ENCODE measurements at regions not wholly inside any gene's neighbourhood (a gene's known extent, or its start where the extent isn't known, plus 50 kb on each side); places are given as distances from the start of the nearest gene placed in this dataset.

GRCh38 chr7:155972247-155972646 lies 160.0 kb upstream of the SHH start:
- WGBS (ENCODE audit: insufficient coverage): 98% methylated on average over 8 of the region's 8 CpGs
- CTCF ChIA-PET: no interaction called here
- intact Hi-C loops (cut with micrococcal nuclease): no loop called here
- H3K9me3 Mint-ChIP-seq (ENCODE audit: insufficient read depth): no peaks in the 10 kb centered on the region
- Histone ChIP-seq H3K79me2 (ENCODE audit: control insufficient read depth, insufficient read depth, low read length) (no peaks in the 10 kb centered on the region), H3K36me3 (replicated peaks in 1 of 2; ENCODE audit: control extremely low read depth in 1 of 2, control insufficient read depth in 1 of 2, extremely low read depth in 1 of 2, insufficient read depth in 2 of 2, low read length in 1 of 2) (no peaks in the 10 kb centered on the region), H3K4me2 (replicated peaks; ENCODE audit: low read depth, low read length, poor library complexity, severe bottlenecking) (no peak overlapping the region), H3K4me3 (ENCODE audit: control extremely low read depth in 1 of 5, extremely low read depth in 1 of 5, insufficient read depth in 1 of 5, low read depth in 2 of 5, low read length in 4 of 5) (no peak overlapping the region), H3K27ac (ENCODE audit: low read length in 2 of 2) (no peak overlapping the region), H3K27me3 (replicated peaks in 1 of 4; ENCODE audit: control extremely low read depth in 1 of 4, control insufficient read depth in 3 of 4, insufficient read depth in 4 of 4, low read length in 3 of 4) (no peaks in the 10 kb centered on the region), H3K4me1 (ENCODE audit: control insufficient read depth in 2 of 2, insufficient read depth in 2 of 2, low read length in 2 of 2) (no peaks in the 10 kb centered on the region), H3K9me3 (ENCODE audit: control extremely low read depth in 1 of 3, control insufficient read depth in 2 of 3, insufficient read depth in 1 of 3, low read length in 2 of 3) (no peaks in the 10 kb centered on the region), H2AFZ (ENCODE audit: insufficient read depth, low read depth, low read length, poor library complexity, severe bottlenecking) (no peak overlapping the region), H3K9ac (ENCODE audit: low read length) (no peak overlapping the region), H4K20me1 (ENCODE audit: control insufficient read depth, insufficient read depth, low read length, poor library complexity, severe bottlenecking) (no peaks in the 10 kb centered on the region)
- DNase-seq (no peak), ATAC-seq (ENCODE audit: low read depth) (no peak)
- H3K4me3 Mint-ChIP-seq: no peak overlapping the region
- peaks cover 6% of the 10 kb centered on the region for H3K27me3 Mint-ChIP-seq
- H3K4me1 Mint-ChIP-seq: no peaks in the 10 kb centered on the region
- TF ChIP-seq CTCF (IDR thresholded peaks at IDR 0.05) (no peak), EZH2 (IDR thresholded peaks at IDR 0.05; ENCODE audit: borderline replicate concordance, insufficient read depth, low read depth, low read length, poor library complexity, severe bottlenecking) (no peak)
- no peak overlapping the region for H3K27ac Mint-ChIP-seq
- POLR2A ChIA-PET: no interaction called here

- no peak overlapping the region for H3K27ac Mint-ChIP-seq
- H3K9me3 Mint-ChIP-seq (ENCODE audit: insufficient read depth): no peaks in the 10 kb centered on the region
- POLR2A ChIA-PET: no interaction called here
- Histone ChIP-seq H3K27ac (ENCODE audit: low read length in 2 of 2) (no peak overlapping the region), H3K36me3 (replicated peaks in 1 of 2; ENCODE audit: control extremely low read depth in 1 of 2, control insufficient read depth in 1 of 2, extremely low read depth in 1 of 2, insufficient read depth in 2 of 2, low read length in 1 of 2) (no peaks in the 10 kb centered on the region), H3K9me3 (ENCODE audit: control extremely low read depth in 1 of 3, control insufficient read depth in 2 of 3, insufficient read depth in 1 of 3, low read length in 2 of 3) (no peaks in the 10 kb centered on the region), H3K4me3 (ENCODE audit: control extremely low read depth in 1 of 5, extremely low read depth in 1 of 5, insufficient read depth in 1 of 5, low read depth in 2 of 5, low read length in 4 of 5) (no peak overlapping the region), H3K9ac (ENCODE audit: low read length) (no peak overlapping the region), H2AFZ (ENCODE audit: insufficient read depth, low read depth, low read length, poor library complexity, severe bottlenecking) (no peak overlapping the region), H3K79me2 (ENCODE audit: control insufficient read depth, insufficient read depth, low read length) (no peaks in the 10 kb centered on the region), H3K4me1 (ENCODE audit: control insufficient read depth in 2 of 2, insufficient read depth in 2 of 2, low read length in 2 of 2) (no peaks in the 10 kb centered on the region), H3K27me3 (replicated peaks in 1 of 4; ENCODE audit: control extremely low read depth in 1 of 4, control insufficient read depth in 3 of 4, insufficient read depth in 4 of 4, low read length in 3 of 4) (no peaks in the 10 kb centered on the region), H3K4me2 (replicated peaks; ENCODE audit: low read depth, low read length, poor library complexity, severe bottlenecking) (no peak overlapping the region), H4K20me1 (ENCODE audit: control insufficient read depth, insufficient read depth, low read length, poor library complexity, severe bottlenecking) (no peaks in the 10 kb centered on the region)
- CTCF ChIA-PET: no interaction called here
- DNase-seq: no peak
- intact Hi-C loops (cut with micrococcal nuclease): no loop called here
- H3K4me3 Mint-ChIP-seq: no peak overlapping the region
- no peak for ATAC-seq (ENCODE audit: low read depth)
- H3K27me3 Mint-ChIP-seq: peaks cover 6% of the 10 kb centered on the region
- H3K4me1 Mint-ChIP-seq: no peaks in the 10 kb centered on the region
- 89% methylated on average over 11 of the region's 15 CpGs for WGBS (ENCODE audit: insufficient coverage)
- TF ChIP-seq CTCF (IDR thresholded peaks at IDR 0.05) (no peak), EZH2 (IDR thresholded peaks at IDR 0.05; ENCODE audit: borderline replicate concordance, insufficient read depth, low read depth, low read length, poor library complexity, severe bottlenecking) (no peak)
These were observed 159.0 kb upstream of the SHH start for GRCh38 chr7:155971180-155971770.

All from B cell (primary cell).